Retinal pigment epithelial cell (primary cell): ENCODE measurements at regions not wholly inside any gene's neighbourhood (a gene's known extent, or its start where the extent isn't known, plus 50 kb on each side); places are given as distances from the start of the nearest gene placed in this dataset.

Source experiments
- DNase-seq: peaks from one replicate; pipeline ENCODE4 v3.0.0-alpha.2; 2010; ENCODE audit warnings: low read depth
- H3K4me3 ChIP-seq: 2 replicates; pipeline ENCODE4 v1.5.1; 2011; ENCODE audit warnings: mild to moderate bottlenecking, low read length, control low read depth, moderate library complexity
- TF ChIP-seq, protein P1 (sequence below): conservative IDR thresholded peaks from 2 replicates; pipeline ENCODE4 v1.5.1; 2011; ENCODE audit warnings: low read depth, low read length, control low read depth, inconsistent platforms

DNA sequence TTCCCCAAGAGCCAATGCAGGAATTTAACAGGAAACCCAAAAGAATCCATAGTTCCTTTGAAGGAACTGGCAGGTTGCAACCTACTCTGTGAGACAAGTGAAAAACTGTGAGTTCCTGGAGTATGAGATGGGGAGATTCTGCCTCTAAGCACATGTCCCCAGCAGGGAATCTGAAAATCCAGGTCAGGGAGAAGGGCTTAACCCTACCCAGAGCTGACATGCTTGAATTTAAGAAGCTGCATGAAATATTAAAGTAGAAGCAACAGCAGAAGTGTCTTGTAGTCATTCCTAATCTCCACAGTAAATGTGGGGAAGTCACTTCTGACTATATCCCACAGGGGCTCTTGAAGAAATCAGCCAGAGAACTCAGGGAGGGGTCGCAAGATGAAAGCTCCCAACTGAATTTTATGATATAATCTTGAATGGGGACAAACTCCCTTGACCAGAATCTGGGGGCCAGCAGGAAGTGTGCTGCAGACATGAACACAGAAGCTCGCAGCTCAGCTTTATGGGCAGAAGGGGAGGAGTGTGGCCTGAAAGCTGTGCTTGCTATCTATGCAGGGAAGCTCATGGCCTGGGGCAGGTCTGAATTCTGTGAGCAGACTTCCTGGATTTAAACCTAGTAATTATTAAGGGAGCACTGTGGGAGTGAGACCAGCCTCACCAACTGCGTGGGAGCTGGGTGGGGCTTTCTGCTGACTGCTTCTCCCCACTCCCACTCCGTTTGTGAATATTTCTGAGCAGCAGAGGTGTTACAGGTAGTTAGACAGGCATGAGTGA, 184.1 kb upstream of the KYNU start:
- TF ChIP-seq, protein P1, sequence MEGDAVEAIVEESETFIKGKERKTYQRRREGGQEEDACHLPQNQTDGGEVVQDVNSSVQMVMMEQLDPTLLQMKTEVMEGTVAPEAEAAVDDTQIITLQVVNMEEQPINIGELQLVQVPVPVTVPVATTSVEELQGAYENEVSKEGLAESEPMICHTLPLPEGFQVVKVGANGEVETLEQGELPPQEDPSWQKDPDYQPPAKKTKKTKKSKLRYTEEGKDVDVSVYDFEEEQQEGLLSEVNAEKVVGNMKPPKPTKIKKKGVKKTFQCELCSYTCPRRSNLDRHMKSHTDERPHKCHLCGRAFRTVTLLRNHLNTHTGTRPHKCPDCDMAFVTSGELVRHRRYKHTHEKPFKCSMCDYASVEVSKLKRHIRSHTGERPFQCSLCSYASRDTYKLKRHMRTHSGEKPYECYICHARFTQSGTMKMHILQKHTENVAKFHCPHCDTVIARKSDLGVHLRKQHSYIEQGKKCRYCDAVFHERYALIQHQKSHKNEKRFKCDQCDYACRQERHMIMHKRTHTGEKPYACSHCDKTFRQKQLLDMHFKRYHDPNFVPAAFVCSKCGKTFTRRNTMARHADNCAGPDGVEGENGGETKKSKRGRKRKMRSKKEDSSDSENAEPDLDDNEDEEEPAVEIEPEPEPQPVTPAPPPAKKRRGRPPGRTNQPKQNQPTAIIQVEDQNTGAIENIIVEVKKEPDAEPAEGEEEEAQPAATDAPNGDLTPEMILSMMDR, result no peak
- DNase-seq, result no peak
- no peak overlapping the region for H3K4me3 ChIP-seq

DNA sequence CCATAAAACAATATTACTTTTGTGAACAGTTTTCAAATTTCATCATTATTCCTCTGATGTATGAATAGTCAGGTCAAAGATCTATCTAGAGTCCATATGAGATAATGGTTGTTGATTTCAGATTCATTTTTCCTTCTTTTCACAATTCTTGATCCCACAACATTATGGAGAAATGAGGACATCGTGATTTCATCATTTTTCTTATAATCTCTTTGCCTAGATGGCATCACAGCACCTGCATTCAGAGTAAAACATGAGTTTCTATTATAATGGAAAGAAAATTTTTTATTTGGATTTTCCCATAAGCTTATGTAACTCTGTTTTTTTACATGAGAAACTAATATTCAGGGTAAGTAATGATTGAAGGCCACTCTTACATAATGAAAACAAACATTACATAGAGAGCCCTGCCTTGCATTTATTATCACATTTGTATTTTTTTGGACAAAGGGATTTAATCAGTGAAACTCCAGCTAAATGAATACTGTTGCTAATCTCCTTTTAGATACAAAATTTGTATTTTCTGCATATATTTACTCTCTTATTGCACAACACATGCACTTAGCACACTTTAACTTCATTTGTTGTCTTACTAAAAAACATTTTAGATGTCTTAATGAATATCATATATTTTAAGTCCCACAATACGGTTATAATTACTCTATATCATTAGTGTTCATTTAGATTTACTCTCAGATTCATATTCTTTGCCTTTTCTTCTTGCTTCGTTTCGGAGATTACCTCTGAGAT, 188.4 kb upstream of the KYNU start:
- TF ChIP-seq, protein P1, result no peak
- H3K4me3 ChIP-seq, result no peak overlapping the region
- no peak for DNase-seq

DNA sequence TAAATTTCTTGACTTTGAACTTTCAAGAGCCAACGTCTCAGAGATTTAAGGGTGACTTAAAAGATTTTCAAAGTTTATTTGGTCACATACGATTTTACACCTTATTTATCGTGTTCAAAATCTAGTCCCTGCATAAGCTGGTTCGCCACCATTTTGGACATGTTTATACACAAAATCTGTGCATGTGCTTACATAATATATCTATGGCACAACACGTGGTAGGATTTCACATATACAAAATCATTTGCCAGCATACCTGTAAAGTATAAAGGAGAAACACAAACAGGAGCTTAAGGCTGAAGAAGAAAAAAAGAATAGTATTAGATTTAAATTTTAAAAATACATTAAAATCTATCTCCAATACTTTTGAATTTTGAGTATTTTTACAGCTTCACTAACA, 190.0 kb upstream of the KYNU start:
- no peak for DNase-seq
- H3K4me3 ChIP-seq, result no peak overlapping the region
- TF ChIP-seq, protein P1, result no peak

DNA sequence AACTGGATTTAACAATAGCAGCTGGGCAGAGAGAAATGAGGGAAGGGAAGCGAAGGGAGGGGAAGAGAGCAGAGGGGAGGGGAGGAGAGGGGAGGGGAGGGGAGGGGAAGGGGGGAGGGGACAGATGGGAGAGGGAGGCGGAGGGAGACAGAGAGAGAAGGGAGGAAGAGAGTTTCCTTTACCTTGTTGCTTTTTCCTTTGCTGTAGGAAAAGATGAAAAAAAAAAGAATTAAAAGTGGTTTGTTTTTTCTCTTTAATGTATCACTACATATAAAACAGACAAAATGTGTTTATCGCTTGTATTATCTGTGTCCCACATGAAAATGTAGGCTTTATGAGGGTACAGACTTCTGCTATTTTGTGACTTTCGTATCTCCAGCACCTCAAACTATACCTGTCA, 190.4 kb upstream of the KYNU start:
- no peak overlapping the region for H3K4me3 ChIP-seq
- TF ChIP-seq, protein P1, result no peak
- no peak for DNase-seq

DNA sequence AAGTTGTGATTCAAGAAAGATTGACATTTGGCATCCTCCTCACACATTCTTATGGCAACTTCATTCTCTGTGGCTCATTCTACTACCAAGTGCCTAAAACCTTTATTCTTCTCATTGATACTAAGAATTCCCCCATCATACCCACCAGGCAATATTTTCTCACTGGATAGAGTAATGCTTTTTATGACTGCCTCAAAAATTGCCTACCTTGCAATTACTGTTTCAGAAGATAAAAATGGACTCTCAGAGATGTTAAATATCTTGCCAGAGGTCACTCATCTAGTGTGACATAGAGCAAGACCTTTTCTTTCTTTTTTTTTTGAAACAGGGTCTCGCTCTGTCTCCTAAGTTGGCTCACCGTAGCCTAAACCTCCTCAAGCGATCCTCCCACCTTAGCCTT, 192.8 kb upstream of the KYNU start:
- H3K4me3 ChIP-seq, result no peak overlapping the region
- TF ChIP-seq, protein P1, result no peak
- no peak for DNase-seq

DNA sequence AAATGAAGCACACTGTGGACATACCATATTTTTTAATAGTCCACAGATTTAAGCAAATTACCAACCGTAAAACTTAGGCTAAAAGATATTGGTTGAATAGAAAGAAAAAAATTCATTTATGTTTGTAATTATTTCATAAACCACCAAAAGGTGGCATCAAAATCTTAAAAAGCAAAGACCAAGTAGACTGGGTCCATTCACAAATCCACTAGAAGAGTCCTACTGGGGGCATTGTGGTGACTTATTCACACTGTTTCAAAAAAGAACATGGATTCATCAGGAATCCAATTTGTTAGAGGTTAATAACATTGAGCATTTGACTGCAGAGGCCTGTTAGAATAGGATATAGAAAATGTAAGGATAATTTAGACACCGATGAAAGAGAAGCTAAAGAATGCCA, 194.9 kb upstream of the KYNU start:
- DNase-seq, result no peak

More for the DNA sequence above, 194.9 kb upstream of the KYNU start:
- no peak overlapping the region for H3K4me3 ChIP-seq
- TF ChIP-seq, protein P1, result no peak
